SW480 (cell line): ENCODE measurements at regions not wholly inside any gene's neighbourhood (a gene's known extent, or its start where the extent isn't known, plus 50 kb on each side); places are given as distances from the start of the nearest gene placed in this dataset.
"Not testable (repeated sequence)": the region's sequence is repeated elsewhere in the genome, so short reads cannot be mapped to it uniquely, and the experiment has no call there.

Experiments
- DNase-seq: peaks from one replicate; pipeline ENCODE4 v3.0.0-alpha.2; 2016; ENCODE audit warnings: low spot score

GRCh38 chr1:146883190-146883589 is 54.9 kb upstream of the NBPF12 start:
- DNase-seq: not testable (repeated sequence)

GRCh38 chr1:146881096-146881495 is 57.0 kb upstream of the NBPF12 start:
- DNase-seq: not testable (repeated sequence)

DNA sequence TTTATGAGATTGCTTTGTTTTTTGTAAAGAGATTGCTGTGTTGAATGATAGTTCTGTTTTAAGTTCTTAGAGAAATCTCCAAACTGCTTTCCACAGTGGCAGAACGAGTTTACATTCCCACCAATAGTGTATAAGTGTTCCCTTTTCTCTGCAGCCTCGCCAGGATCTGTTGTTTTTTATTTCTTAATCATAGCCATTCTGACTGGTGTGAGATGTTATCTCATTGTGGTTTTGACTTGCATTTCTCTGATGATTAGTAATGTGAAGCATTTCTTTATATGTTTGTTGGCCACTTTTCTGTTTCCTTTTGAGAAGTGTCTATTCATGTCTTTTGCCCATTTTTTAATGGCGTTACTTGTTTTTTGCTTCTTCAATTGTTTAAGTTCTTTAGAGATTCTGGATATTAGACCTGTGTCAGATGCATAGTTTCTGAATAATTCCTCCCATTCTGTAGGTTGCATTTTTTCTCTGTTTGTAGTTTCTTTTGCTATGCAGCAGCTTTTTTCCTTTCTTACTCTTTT is 74.3 kb upstream of the NBPF12 start:
- not testable (repeated sequence) for DNase-seq

DNA sequence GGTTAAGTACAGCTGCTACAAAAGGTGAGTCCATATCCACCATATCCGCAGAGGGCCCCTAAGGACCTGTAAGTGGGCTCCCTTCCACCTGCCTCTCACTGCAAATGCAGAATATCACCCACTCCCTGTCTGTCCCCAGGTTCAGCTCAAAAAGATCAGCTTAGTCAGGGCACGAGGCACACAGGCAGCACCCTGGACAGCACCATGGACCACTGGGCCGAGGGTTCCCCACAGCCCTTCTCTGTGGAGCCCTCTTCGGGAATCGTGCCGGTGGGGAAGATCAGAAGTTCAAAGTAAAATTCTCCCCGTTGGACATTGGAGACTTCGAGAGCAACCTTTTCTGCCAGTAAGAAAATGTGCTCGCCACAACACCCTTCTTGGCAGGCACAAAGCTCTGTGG is 85.0 kb upstream of the NBPF12 start:
- not testable (repeated sequence) for DNase-seq

DNA sequence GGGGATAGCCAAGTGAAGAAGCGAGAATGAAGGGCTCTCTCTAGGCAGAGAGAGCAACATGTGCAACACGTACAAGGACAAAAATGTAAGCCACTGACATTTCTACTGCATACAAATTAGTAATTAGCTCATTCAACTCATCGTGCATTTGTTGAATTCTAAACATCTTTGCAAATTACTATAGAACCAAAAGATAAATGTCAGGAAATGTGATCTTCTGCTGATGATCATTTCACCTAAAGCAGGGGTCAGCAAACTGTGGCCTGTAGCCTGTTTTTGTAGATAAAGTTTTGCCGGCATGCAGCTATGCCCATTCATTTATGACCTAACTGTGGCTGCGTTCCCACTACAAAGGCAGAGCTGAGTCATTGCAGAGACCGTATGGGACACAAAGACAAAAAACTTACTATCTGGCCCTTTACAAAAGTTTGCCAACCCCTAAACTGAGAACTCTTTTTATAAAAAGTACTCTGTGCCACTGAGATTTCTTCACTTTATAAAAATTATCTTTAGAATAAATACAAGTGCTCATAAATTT is 87.7 kb upstream of the NBPF12 start:
- peak; percentile 17 for DNase-seq

GRCh38 chr1:146838725-146839124 is 99.4 kb upstream of the NBPF12 start:
- not testable (repeated sequence) for DNase-seq

- not testable (repeated sequence) for DNase-seq
Measured at GRCh38 chr1:146826957-146827356, 111.2 kb upstream of the NBPF12 start.

- not testable (repeated sequence) for DNase-seq
Measured at GRCh38 chr1:146794236-146794635, 143.9 kb upstream of the NBPF12 start.

DNA sequence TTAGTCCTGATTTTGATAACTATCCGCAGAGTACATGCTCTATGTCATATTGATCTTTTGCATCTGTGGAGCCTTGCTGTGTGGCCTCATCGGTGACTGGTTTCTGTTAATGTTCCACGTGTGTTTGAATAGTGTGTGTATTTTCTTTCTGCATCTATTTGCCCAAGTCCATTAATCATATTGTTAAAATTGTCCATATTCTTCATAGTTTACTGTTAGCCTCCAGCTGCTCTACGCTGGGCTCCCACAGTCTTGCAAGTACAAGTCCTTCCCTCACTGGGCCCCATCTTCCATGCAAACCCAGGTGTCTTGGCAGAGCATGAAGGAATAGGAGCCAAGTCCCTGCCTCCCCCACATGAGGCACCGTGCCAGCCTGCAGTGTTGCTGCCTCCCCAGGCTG is 145.4 kb upstream of the NBPF12 start:
- DNase-seq: not testable (repeated sequence)

DNA sequence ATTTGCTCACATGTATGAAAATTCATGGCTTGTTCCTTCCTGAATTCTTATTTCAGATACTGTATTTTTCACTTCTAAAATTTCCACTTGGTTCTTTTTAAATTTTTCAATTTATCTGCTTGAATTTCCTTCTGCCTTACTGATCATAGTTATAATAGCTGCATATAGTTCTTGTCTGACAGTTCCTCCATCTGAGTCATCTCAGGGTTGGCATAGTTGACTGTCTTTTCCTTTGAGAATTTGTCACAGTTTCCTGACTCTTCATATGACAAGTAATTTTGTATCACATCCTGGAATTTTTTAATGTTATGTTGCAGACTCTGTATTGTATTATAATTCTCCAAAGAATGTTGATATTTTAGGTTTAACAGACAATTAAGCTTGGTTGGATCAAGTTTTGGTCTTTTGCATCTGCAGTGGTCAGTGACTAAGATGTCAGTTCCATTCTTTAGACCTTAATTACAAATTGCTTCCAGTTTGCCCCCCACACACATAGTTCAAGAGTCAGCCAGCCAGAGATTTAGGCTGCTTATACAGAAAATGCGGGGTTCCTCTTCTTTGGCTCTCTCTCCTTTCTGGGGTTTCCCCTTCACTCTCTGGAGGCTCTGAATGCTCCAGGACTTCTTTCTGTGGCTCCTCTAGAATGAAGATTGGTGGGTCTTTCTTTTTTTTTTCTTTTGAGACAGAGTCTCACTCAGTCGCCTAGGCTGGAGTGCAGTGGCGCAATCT is 153.7 kb upstream of the NBPF12 start:
- DNase-seq: not testable (repeated sequence)

DNA sequence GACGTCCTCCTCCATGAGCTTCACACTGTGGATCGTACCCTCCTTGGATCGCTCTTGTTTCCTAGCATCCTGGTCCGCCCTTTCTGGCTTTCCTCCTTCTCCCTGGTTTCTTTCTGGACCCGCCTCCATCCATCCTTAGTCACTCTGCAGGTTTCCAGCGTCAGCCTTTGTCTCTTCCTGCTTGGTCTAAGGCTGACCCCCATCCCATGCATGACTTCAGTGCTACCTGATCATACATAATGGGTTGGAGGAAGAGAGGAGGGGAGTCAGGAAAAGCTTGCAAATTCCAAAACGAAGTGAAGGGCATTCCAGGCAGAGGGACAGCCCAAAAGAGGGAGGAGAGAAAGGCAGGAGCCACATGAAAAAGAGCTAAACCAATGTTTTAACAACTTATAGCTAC is 156.9 kb upstream of the NBPF12 start:
- not testable (repeated sequence) for DNase-seq

GRCh38 chr1:146777826-146778602 is 160.1 kb upstream of the NBPF12 start:
- peak; percentile 0 for DNase-seq

- DNase-seq: not testable (repeated sequence)
Measured at GRCh38 chr1:146774988-146775387, 163.1 kb upstream of the NBPF12 start.

GRCh38 chr1:146774271-146774670 is 163.9 kb upstream of the NBPF12 start:
- DNase-seq: not testable (repeated sequence)

DNA sequence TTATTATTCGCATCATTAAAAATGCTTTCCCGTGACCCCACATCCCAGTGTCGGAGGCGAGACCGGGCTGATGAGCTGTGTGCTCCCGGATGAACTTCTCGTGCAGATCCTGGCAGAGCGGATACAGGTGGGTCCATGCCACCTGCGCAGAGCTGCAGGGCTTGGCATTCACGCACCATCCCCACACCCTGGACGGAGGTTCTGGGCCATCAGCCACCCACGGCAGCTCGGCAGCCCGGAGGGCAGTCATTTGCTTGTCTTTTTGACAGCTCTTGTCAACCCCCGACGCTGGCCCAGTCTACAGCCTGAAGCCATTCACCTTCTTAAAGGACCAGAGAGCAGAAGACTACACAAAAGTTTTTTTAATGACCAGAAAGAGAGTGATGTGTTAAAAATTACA is 166.7 kb upstream of the NBPF12 start:
- not testable (repeated sequence) for DNase-seq

- not testable (repeated sequence) for DNase-seq
Measured at GRCh38 chr1:146770998-146771397, 167.1 kb upstream of the NBPF12 start.

DNA sequence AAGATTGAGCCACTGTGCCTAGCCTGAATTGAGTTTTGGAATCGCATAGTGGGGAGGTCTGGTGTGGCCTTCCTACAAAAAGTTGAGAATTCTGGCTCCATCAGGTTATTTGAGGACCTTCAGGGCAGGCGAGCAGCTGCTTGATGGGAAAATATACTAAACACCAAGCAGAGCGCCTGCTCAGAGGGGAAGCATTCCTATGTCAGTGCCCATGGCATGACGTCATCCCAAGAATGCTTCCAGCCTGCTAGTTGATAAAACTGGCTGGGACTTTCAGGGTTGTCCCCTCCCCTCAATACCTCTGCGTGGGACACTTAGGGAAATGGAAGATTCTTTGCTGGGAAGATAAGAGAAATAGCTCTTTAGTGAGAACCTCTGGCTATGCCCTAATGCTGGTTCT is 174.9 kb upstream of the NBPF12 start:
- DNase-seq: not testable (repeated sequence)

DNA sequence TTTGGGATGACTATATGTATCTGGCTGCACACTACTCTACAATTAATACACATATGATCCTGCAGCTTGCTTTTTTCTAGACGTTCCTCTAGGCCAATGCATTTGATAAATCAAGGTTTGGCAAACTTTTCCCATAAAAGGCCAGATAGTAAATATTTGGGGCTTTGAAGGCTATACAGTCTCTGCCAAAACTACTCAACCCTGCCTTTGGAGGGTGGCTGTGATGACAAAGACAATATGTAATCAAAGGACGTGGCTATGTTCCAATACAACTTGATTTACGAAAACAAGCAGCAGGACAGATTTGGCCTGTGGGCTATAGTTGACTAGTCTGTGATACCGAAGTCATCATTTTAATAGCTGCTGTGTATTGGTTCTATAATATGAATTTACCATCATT is 181.3 kb upstream of the NBPF12 start:
- DNase-seq: not testable (repeated sequence)

DNA sequence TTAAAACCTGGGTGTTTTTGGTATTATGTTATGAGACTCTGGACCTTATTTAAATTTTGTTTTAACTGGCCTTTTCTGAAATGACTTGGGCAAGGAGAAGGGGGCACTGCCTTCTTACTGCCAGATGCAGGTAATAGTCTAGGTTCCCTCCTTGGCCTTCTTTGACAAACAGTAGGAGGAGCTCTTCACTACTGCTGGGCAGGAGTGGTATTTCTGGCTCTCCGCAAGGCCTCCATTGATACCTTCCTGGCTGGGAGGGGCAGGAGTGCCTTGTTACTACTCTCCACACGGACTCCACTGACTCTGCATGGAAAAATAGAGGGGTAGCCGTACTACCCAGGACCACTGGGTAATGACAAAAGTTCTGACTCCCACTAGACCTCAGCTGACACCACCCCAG is 189.4 kb upstream of the NBPF12 start:
- not testable (repeated sequence) for DNase-seq

DNA sequence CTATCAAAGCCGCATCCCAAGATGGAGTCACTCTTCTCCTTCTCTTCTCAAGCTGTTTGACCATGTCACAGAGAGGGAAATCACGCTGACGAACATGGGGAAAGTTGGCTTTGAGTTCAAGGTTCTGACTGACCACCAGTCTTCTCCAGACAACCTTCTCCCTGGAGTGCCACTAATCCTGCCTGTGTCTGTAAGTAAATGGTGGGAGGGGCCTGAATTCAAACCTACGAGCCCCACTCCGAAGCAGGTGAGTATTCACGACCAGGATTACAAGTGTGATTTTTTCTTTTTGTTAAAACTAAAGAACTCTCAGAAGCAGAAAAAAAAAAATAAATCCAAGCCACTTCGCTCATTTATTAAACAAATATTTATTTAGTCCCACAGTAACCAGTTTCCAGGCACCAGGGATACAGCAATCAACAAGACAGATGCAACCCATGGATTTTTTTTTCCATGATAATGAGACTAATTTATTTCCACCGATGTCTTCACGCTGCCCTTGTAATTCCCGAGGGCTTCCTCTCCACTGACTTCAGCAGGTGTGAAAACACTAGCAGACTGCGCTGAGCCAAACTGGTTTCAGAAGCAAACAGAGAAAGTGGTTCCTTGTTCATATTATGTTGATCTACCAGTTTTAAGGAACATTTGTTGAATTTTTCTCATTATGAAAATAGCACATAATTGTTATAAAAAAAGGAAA is 206.0 kb upstream of the NBPF12 start:
- not testable (repeated sequence) for DNase-seq

DNA sequence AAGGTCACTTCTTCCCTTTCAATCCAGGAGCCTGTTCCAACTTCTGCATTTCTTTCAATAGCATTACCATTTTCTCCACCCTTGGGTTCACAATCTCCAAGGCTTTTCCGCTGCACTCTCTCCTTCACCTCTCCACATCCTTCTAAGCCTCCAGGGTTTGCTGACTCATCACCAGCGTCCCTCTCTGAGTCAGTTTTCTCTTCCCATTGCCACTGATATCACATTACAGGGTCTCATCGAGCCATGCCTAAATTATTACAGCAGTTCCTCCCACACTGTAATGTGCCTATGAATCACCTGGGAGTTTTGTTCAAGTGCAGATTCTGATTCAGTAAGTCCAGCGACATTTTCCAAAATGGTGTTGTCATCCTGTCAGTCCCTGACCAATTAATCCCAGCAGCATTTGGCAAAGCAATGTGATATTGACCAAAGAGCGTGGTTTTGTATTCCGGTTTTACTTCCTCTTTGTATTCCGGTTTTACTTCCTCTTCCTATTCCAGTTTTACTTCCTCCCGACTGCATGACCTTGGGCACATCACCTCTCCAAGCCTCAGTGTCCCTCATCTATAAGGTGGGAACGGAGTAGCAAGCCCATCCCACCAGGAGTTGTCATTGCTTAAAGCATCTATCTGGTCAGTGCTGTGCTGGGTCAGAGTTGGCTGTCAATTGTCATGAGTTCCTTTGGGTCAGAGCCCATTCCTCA is 208.3 kb upstream of the NBPF12 start:
- not testable (repeated sequence) for DNase-seq
